ENCODE measurements at regions not wholly inside any gene's neighbourhood (a gene's known extent, or its start where the extent isn't known, plus 50 kb on each side); places are given as distances from the start of the nearest gene placed in this dataset.

- DNase-seq: no peak
These were observed 243.7 kb upstream of the PHYHIPL start for GRCh38 chr10:58932577-58933314.

DNA sequence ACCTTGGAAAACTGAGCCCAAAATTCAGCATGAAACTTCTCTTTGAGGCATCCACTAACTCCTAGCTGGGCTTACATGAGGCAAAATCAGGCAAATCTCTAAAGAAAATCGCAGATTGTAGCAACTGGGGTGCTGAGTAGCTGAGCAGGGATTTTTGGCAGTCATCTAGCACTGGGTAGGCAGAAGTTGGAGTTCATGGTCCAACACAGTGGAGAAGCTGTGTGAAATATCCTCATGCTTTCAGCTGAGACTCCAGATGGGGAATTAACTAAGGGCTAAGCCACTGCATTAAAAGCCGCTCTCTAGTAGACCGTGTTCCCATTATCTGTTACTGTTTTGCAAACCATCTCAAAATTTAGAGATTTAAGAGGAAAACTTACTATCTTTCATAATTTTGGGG is 240.1 kb upstream of the PHYHIPL start:
- no peak for DNase-seq

DNA sequence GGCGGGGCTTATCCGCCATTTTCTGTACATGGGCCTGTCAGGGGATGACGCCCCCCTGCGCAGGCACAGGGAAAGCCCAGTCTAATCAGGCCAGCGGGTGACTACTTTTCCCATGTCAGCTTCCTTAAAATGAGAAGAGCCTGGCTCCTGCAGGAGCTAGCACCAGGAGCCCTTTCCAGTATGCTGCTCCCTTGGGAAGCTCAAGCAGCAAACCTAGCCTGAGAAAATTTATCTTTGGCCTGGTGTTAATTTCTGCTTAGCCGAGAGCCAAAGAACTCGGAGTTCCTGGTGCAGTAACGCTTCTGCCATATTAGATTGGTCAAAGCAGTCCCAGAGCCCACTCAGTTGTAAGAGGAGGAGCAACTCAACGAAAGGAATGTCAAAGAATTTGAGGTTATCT is 239.0 kb upstream of the PHYHIPL start:
- DNase-seq: no peak

- no peak for DNase-seq
These were observed 233.7 kb upstream of the PHYHIPL start for GRCh38 chr10:58942724-58943123.

DNA sequence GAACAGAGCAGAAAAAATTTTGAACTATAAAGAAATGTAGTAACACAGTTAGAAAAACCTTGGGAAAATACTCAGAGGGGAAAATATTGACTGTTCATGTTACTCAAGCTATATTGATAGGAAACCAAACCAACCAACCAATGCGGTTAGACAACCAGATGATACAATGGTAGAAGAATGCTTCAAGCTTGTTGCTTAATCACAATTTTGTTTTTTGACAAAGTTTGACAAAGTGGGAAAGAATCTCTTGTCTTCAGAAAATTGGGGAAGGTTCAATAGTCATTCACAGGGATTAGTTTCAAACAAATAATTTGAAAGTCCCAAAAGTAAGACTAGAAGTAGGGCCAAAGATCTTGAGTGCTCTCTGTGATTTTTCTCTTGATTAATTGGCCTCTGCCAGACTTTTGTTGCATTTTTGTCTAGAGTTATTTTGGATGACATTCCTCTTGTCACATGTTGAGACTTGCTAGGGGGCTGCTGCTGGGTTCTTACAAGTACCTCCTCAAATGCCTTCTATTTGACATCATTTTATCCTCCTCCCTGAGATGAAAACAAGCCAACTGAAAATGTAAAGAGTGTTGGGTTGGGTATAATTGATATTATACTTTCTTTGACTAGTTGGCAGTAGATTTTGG is 233.1 kb upstream of the PHYHIPL start:
- no peak for DNase-seq

GRCh38 chr10:58943960-58944359 is 232.5 kb upstream of the PHYHIPL start:
- DNase-seq: no peak

DNA sequence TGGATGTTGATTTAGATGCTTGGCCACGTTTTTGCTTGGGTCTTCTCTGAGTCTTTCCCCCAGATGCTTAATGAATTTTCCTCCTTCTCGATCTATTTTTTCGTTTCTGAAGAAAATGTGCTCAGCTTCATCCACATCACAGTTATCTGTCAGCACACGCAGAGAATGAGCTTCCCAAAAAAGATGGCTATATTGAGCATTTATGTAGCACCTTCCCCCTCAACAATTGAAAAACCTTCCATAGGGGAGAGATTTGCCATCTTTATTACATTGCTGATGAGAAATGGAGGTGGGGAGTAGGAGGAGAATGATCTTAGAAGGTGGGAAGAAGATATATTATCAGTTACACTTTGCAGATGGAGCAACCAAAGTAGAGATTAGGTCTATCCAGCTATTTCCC is 228.1 kb upstream of the PHYHIPL start:
- no peak for DNase-seq

- DNase-seq: no peak
These were observed 225.8 kb upstream of the PHYHIPL start for GRCh38 chr10:58950618-58951017.

DNA sequence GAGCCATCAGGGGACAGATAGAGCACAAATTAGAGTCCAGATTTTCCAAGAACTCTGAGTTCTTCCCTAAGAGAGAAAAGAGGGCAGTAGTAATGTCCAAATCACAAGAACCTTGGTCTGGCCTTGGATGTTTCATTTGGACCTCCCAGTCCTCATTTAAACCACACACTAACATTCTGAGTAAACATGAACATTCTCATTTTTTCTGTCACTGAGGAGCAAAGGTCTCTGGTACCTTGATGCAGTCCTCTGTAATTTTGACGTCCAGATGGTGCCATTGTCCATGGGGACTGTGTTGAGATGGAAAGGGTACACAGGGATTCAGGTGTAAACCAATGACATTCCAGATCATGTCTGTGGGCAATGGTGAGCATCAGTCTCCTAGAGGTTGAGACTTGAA is 225.4 kb upstream of the PHYHIPL start:
- DNase-seq: no peak

DNA sequence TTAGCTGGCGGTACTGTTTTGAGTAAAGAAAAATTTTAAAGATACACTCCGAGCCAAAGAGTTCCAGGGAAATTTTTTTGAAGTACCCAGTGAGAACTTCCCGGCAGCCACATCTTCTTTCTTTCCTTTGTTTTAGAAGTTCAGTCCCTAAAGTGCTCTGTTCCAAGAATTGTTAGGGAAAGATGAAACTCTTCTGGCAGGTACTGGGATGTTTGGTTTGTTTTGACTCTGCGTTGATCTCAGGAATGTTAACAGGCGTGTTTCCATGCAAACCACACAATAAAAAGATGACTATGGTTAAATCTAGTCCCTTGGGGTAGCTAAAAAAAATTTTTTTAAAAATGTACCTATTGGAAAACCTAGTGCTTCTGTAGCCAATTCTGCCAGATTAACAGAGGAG is 224.7 kb upstream of the PHYHIPL start:
- DNase-seq: no peak

DNA sequence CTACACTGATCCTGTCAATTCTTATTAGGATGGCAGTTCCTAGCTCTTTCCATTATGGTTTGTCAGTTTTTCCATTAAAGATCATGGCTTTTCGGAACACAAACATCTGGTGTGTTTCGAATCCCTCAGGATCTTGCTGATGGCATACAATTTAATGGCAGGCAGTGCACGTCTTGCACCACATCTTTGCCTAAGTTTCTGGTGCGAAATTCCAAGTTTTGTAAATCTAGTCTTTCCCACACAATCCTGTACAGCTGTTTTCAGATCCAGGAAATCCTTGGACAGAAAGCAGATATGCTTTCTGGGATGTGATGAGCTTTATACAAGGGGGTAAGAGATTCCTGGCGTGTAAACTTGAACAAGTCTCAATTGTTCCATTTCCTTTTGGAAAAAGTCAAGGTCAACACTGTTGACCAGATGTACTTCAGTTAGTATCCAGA is 224.3 kb upstream of the PHYHIPL start:
- DNase-seq: no peak

GRCh38 chr10:58952747-58953466 is 223.5 kb upstream of the PHYHIPL start:
- DNase-seq: peak; percentile 50

DNA sequence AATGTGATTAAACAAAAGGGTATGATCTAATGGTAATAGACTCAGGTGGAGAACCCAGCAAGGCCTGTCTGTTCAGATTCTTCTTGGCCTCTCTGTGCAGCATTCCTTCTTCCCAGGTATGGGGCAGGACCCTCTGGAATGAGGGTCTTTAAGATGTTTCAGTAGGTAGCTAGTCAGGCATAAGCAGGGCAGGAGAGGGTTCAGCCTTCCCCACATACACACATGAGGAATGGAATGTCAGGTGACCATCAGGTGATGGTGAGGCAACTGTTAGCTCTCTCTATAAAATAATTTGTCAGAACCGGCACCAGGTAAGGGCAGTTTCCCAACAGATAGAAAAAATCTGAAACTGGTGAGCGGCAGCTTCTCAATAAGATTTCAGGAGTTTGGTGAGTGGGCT is 222.3 kb upstream of the PHYHIPL start:
- DNase-seq: no peak

- no peak for DNase-seq
These were observed 220.8 kb upstream of the PHYHIPL start for GRCh38 chr10:58955615-58956014.

- no peak for DNase-seq
These were observed 219.5 kb upstream of the PHYHIPL start for GRCh38 chr10:58956926-58957325.

DNA sequence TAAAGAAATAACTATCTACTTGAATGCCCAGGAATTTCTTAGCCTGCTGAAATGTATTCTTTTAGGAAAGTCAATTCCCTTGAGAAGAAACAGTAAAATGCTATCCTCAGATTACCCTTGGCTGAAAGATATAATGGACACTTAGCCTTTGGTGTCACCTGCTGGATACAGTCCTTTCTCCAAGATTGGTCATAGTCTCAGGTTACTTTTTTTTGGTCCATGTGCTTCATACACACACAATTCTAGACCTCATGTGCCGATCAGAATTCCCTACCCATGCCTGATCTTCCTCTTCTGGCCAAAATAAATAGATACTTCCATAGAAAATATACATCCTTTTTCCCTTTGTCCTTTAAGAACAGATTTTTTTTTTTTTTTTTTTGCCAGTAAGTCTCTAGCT is 218.9 kb upstream of the PHYHIPL start:
- no peak for DNase-seq

GRCh38 chr10:58963101-58963534 is 213.3 kb upstream of the PHYHIPL start:
- no peak for DNase-seq

- no peak for DNase-seq
These were observed 212.7 kb upstream of the PHYHIPL start for GRCh38 chr10:58963723-58964124.

- no peak for DNase-seq
These were observed 210.6 kb upstream of the PHYHIPL start for GRCh38 chr10:58965855-58966254.

GRCh38 chr10:58967551-58968388 is 208.7 kb upstream of the PHYHIPL start:
- peak; percentile 20 for DNase-seq

- DNase-seq: no peak
These were observed 208.1 kb upstream of the PHYHIPL start for GRCh38 chr10:58968389-58968755.

DNA sequence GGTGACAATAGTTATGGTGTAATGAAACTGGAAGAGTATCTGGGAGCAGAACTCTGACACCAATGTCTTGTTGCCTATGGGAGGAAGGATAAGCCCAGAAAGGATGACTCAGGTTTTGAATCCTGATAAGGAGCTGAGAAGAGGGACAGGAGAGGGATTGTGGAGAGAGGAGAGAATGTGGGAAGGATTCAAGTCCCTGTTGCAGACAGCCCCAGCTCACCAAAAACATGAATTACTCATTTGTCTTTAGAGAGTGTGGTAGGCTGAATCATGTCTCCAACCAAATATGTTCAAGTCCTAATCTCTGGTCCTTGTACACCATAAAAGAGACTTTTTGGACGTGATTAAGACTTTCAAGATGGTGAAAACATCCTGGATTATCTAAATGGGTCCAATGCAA is 206.9 kb upstream of the PHYHIPL start:
- DNase-seq: no peak
